ENCODE measurements at regions not wholly inside any gene's neighbourhood (a gene's known extent, or its start where the extent isn't known, plus 50 kb on each side); places are given as distances from the start of the nearest gene placed in this dataset.
"Not testable (repeated sequence)": the region's sequence is repeated elsewhere in the genome, so short reads cannot be mapped to it uniquely, and the experiment has no call there.

- Mint-ChIP-seq H3K9me3 (peaks cover 0 to 11% (median 8%) of the 10 kb centered on the region in 6 donors), H3K27me3 (ENCODE audit: low read depth in 3 of 3) (no peaks in the 10 kb centered on the region), H3K4me1 (no peaks in the 10 kb centered on the region), H3K27ac (no peak overlapping the region), H3K4me3 (no peak overlapping the region), H3K36me3 (peaks cover 0 to 4% (median 0%) of the 10 kb centered on the region in 3 donors)
- no peak for DNase-seq
Measured at GRCh38 chr17:72192800-72193192, 72.0 kb downstream of the SOX9 start.

- peaks cover 0 to 2% (median 0%) of the 10 kb centered on the region in 3 donors for H3K27me3 Mint-ChIP-seq (ENCODE audit: low read depth in 3 of 3)
- H3K9me3 Mint-ChIP-seq = peaks cover 0 to 11% (median 8%) of the 10 kb centered on the region in 6 donors
- no peaks in the 10 kb centered on the region for H3K4me1 Mint-ChIP-seq
- H3K4me3 Mint-ChIP-seq = no peak overlapping the region
- DNase-seq = no peak
- no peak overlapping the region for H3K27ac Mint-ChIP-seq
- H3K36me3 Mint-ChIP-seq = peaks cover 0 to 4% (median 0%) of the 10 kb centered on the region in 3 donors
Measured at GRCh38 chr17:72193391-72194106, 72.7 kb downstream of the SOX9 start.

GRCh38 chr17:72194107-72194440, 73.3 kb downstream of the SOX9 start:
- H3K9me3 Mint-ChIP-seq = peaks cover 0 to 11% (median 8%) of the 10 kb centered on the region in 6 donors
- not testable (repeated sequence) for H3K4me1 Mint-ChIP-seq; H3K27ac Mint-ChIP-seq; H3K36me3 Mint-ChIP-seq; DNase-seq; H3K4me3 Mint-ChIP-seq; H3K27me3 Mint-ChIP-seq (ENCODE audit: low read depth in 3 of 3)

GRCh38 chr17:72199256-72199655, 78.4 kb downstream of the SOX9 start:
- Mint-ChIP-seq H3K4me1 (no peaks in the 10 kb centered on the region), H3K27me3 (ENCODE audit: low read depth in 3 of 3) (peaks cover 0 to 2% (median 0%) of the 10 kb centered on the region in 3 donors), H3K4me3 (no peak overlapping the region), H3K27ac (no peak overlapping the region), H3K9me3 (peaks cover 0 to 11% (median 4%) of the 10 kb centered on the region in 6 donors), H3K36me3 (peaks cover 0 to 4% (median 0%) of the 10 kb centered on the region in 3 donors)
- no peak for DNase-seq

GRCh38 chr17:72204742-72205141, 83.9 kb downstream of the SOX9 start:
- Mint-ChIP-seq H3K4me1 (no peaks in the 10 kb centered on the region), H3K4me3 (no peak overlapping the region), H3K27me3 (ENCODE audit: low read depth in 3 of 3) (peaks cover 0 to 3% (median 1%) of the 10 kb centered on the region in 3 donors), H3K9me3 (peaks cover 0 to 7% (median 3%) of the 10 kb centered on the region in 6 donors), H3K36me3 (no peaks in the 10 kb centered on the region), H3K27ac (no peak overlapping the region)
- no peak for DNase-seq

GRCh38 chr17:72205357-72205756, 84.5 kb downstream of the SOX9 start:
- Mint-ChIP-seq H3K27ac (no peak overlapping the region), H3K36me3 (no peaks in the 10 kb centered on the region), H3K27me3 (ENCODE audit: low read depth in 3 of 3) (peaks cover 0 to 3% (median 1%) of the 10 kb centered on the region in 3 donors), H3K4me1 (no peaks in the 10 kb centered on the region), H3K9me3 (peaks cover 0 to 7% (median 2%) of the 10 kb centered on the region in 6 donors), H3K4me3 (no peak overlapping the region)
- no peak for DNase-seq

GRCh38 chr17:72205822-72206221, 85.0 kb downstream of the SOX9 start:
- no peaks in the 10 kb centered on the region for H3K4me1 Mint-ChIP-seq

GRCh38 chr17:72206376-72206775, 85.6 kb downstream of the SOX9 start:
- no peak overlapping the region for H3K27ac Mint-ChIP-seq
- no peak overlapping the region for H3K4me3 Mint-ChIP-seq
- H3K9me3 Mint-ChIP-seq = peaks cover 0 to 7% (median 3%) of the 10 kb centered on the region in 6 donors
- no peak for DNase-seq
- no peaks in the 10 kb centered on the region for H3K36me3 Mint-ChIP-seq
- peaks cover 0 to 3% (median 1%) of the 10 kb centered on the region in 3 donors for H3K27me3 Mint-ChIP-seq (ENCODE audit: low read depth in 3 of 3)
- H3K4me1 Mint-ChIP-seq = no peaks in the 10 kb centered on the region

More at GRCh38 chr17:72205822-72206221, 85.0 kb downstream of the SOX9 start:
- Mint-ChIP-seq H3K9me3 (peaks cover 0 to 7% (median 3%) of the 10 kb centered on the region in 6 donors), H3K36me3 (no peaks in the 10 kb centered on the region), H3K27ac (no peak overlapping the region), H3K4me3 (no peak overlapping the region), H3K27me3 (ENCODE audit: low read depth in 3 of 3) (peaks cover 0 to 3% (median 1%) of the 10 kb centered on the region in 3 donors)
- no peak for DNase-seq

- Mint-ChIP-seq H3K9me3 (peaks cover 0 to 7% (median 3%) of the 10 kb centered on the region in 6 donors), H3K4me1 (no peaks in the 10 kb centered on the region), H3K27ac (no peak overlapping the region), H3K36me3 (no peaks in the 10 kb centered on the region), H3K27me3 (ENCODE audit: low read depth in 3 of 3) (peaks cover 0 to 4% (median 3%) of the 10 kb centered on the region in 3 donors), H3K4me3 (no peak overlapping the region)
- no peak for DNase-seq
Measured at GRCh38 chr17:72208832-72209231, 88.0 kb downstream of the SOX9 start.

GRCh38 chr17:72212041-72212440, 91.2 kb downstream of the SOX9 start:
- no peaks in the 10 kb centered on the region for H3K4me1 Mint-ChIP-seq
- DNase-seq = no peak
- H3K9me3 Mint-ChIP-seq = peaks cover 0 to 9% (median 0%) of the 10 kb centered on the region in 6 donors
- H3K4me3 Mint-ChIP-seq = no peak overlapping the region
- H3K27ac Mint-ChIP-seq = no peak overlapping the region
- peaks cover 2 to 4% (median 4%) of the 10 kb centered on the region in 3 donors for H3K27me3 Mint-ChIP-seq (ENCODE audit: low read depth in 3 of 3)
- H3K36me3 Mint-ChIP-seq = no peaks in the 10 kb centered on the region

GRCh38 chr17:72215490-72215889, 94.7 kb downstream of the SOX9 start:
- peaks cover 0 to 23% (median 8%) of the 10 kb centered on the region in 6 donors for H3K9me3 Mint-ChIP-seq
- DNase-seq = no peak
- H3K4me1 Mint-ChIP-seq = no peaks in the 10 kb centered on the region
- H3K36me3 Mint-ChIP-seq = peaks cover 0 to 4% (median 0%) of the 10 kb centered on the region in 3 donors
- H3K27me3 Mint-ChIP-seq (ENCODE audit: low read depth in 3 of 3) = peaks cover 7 to 18% (median 16%) of the 10 kb centered on the region in 3 donors
- H3K4me3 Mint-ChIP-seq = no peak overlapping the region
- H3K27ac Mint-ChIP-seq = no peak overlapping the region

- no peaks in the 10 kb centered on the region for H3K4me1 Mint-ChIP-seq
- no peak overlapping the region for H3K27ac Mint-ChIP-seq
- H3K9me3 Mint-ChIP-seq = peaks cover 4 to 28% (median 10%) of the 10 kb centered on the region in 6 donors
- no peak overlapping the region for H3K4me3 Mint-ChIP-seq
- H3K36me3 Mint-ChIP-seq = peaks cover 0 to 4% (median 3%) of the 10 kb centered on the region in 3 donors
- no peak for DNase-seq
- peaks cover 9 to 19% (median 18%) of the 10 kb centered on the region in 3 donors for H3K27me3 Mint-ChIP-seq (ENCODE audit: low read depth in 3 of 3)
Measured at GRCh38 chr17:72215928-72216327, 95.1 kb downstream of the SOX9 start.

- no peak overlapping the region for H3K27ac Mint-ChIP-seq
- H3K4me3 Mint-ChIP-seq = no peak overlapping the region
- DNase-seq = no peak
Measured at GRCh38 chr17:72219137-72219823, 98.5 kb downstream of the SOX9 start.

GRCh38 chr17:72219824-72220493, 99.1 kb downstream of the SOX9 start:
- H3K4me1 Mint-ChIP-seq = no peaks in the 10 kb centered on the region
- H3K4me3 Mint-ChIP-seq = no peak overlapping the region
- peaks cover 4 to 36% (median 13%) of the 10 kb centered on the region in 6 donors for H3K9me3 Mint-ChIP-seq
- H3K36me3 Mint-ChIP-seq = peaks cover 0 to 4% (median 3%) of the 10 kb centered on the region in 3 donors
- no peak for DNase-seq
- peaks cover 14 to 19% (median 18%) of the 10 kb centered on the region in 3 donors for H3K27me3 Mint-ChIP-seq (ENCODE audit: low read depth in 3 of 3)
- no peak overlapping the region for H3K27ac Mint-ChIP-seq

More at GRCh38 chr17:72219137-72219823, 98.5 kb downstream of the SOX9 start:
- Mint-ChIP-seq H3K36me3 (peaks cover 0 to 4% (median 3%) of the 10 kb centered on the region in 3 donors), H3K27me3 (ENCODE audit: low read depth in 3 of 3) (peaks cover 12 to 19% (median 18%) of the 10 kb centered on the region in 3 donors), H3K4me1 (no peaks in the 10 kb centered on the region), H3K9me3 (peaks cover 4 to 36% (median 13%) of the 10 kb centered on the region in 6 donors)
